OCI-LY7 (cell line): ENCODE measurements at regions not wholly inside any gene's neighbourhood (a gene's known extent, or its start where the extent isn't known, plus 50 kb on each side); places are given as distances from the start of the nearest gene placed in this dataset.

Experiments
- CTCF ChIP-seq: fragments of 200-600 bp; sonication (generic); conservative IDR thresholded peaks from 2 replicates; pipeline ENCODE4 v1.5.1; 2014; ENCODE audit warnings: mild to moderate bottlenecking, antibody characterized with exemption, low read length, moderate library complexity, mixed read lengths
- EZH2phosphoT487 ChIP-seq: fragments of 200-600 bp; sonication (generic); IDR thresholded peaks from 2 replicates; pipeline ENCODE4 v1.6.1; 2018; ENCODE audit warnings: low read depth, borderline replicate concordance, mild to moderate bottlenecking, mixed run types, antibody characterized with exemption, low read length, moderate library complexity, mixed read lengths

- TF ChIP-seq CTCF (peak; percentile 80), EZH2phosphoT487 (no peak)
These were observed 196.8 kb upstream of the MBNL1 start for GRCh38 chr3:152071924-152072323.
